ENCODE measurements at regions not wholly inside any gene's neighbourhood (a gene's known extent, or its start where the extent isn't known, plus 50 kb on each side); places are given as distances from the start of the nearest gene placed in this dataset.
A peak's percentile ranks its signal among the peaks of the same experiment; 100 is the strongest.

GRCh38 chr11:28726432-28726831, 618.2 kb downstream of the METTL15 start:
- no peak for DNase-seq

- no peak for DNase-seq
Measured at GRCh38 chr11:28715726-28716125, 607.5 kb downstream of the METTL15 start.

DNA sequence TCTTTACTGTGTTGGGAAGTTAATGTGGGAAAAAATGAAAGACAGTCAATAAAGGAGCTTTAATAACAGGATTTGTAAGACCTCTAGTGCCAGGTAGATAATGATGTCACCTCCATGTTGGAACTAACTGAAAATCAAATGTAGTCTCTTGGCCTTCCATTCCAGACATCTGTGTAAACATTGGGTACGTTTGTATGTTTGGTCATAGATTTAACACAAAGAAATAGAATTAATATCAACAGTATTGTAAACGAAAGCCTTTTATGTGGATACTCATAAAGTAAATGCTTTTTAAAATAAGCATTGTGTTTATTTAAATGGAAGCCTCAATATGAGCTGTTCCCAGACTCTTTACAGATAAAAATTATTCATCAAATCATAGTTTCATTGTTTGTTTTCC, 605.7 kb downstream of the METTL15 start:
- no peak for DNase-seq

DNA sequence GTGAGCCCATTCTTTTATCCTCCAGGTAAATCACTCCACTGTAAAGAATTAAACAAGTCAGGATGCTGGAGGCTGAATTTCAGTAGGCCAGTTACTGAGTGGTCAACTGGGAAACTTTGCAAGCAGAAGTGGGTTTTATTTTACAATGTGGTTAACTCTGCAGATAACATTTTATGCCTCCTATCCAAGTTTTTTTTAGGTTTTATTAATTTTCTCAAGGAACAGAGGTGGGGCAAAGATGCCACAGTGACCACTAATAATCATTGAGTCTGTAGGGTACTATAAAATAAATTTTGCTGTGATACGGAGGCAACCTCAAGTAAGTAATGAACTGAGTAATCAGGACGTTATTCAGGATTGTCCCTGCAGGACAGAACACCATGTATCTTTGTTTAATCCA, 599.9 kb downstream of the METTL15 start:
- DNase-seq, result no peak

DNA sequence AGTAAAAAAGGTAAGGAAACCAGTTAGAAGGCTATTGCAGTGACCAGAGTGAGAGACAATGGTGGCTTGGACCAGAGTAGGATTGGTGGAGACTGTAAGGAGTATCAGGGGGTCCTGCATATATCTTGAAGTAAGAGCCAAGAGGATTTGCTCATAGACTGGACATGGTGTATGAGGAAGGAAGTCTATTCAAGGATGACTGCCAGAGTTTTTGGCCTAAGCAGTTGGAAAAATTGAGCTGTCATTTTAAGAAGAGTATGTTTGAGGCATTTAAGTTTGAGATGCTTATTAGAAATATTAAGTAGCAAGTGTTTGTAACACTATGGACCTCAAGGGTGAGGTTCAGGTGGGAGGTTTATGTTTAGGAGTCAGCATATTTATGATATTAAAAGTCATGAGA, 596.6 kb downstream of the METTL15 start:
- no peak for DNase-seq

- DNase-seq, result no peak
Measured at GRCh38 chr11:28703371-28703770, 595.2 kb downstream of the METTL15 start.

GRCh38 chr11:28702871-28703270, 594.7 kb downstream of the METTL15 start:
- no peak for DNase-seq

- DNase-seq, result no peak
Measured at GRCh38 chr11:28702450-28702790, 594.2 kb downstream of the METTL15 start.

- no peak for DNase-seq
Measured at GRCh38 chr11:28701760-28702449, 593.7 kb downstream of the METTL15 start.

- no peak for DNase-seq
Measured at GRCh38 chr11:28699701-28700100, 591.5 kb downstream of the METTL15 start.

- peak; percentile 75 for DNase-seq
Measured at GRCh38 chr11:28697920-28698827, 590.0 kb downstream of the METTL15 start.

- DNase-seq, result no peak
Measured at GRCh38 chr11:28696591-28696990, 588.4 kb downstream of the METTL15 start.

DNA sequence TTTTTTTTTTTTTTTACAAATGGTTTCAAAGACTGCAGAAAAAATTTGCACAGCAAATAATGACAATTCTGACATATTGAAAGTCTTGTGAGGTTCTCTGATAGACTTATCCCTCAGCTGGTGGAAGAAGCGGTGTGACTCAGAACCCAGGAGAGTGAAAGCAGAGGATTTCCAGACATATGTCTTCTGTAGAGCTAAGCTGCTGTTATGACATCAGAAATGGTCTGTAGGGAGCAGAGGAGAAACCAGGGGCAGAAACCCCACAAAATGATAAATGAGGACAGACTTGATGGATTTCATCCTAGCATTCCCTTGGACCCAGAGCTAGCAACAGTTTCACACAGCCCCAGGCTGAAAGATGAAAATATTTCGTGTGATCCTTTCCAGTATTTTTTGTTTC, 582.6 kb downstream of the METTL15 start:
- no peak for DNase-seq

DNA sequence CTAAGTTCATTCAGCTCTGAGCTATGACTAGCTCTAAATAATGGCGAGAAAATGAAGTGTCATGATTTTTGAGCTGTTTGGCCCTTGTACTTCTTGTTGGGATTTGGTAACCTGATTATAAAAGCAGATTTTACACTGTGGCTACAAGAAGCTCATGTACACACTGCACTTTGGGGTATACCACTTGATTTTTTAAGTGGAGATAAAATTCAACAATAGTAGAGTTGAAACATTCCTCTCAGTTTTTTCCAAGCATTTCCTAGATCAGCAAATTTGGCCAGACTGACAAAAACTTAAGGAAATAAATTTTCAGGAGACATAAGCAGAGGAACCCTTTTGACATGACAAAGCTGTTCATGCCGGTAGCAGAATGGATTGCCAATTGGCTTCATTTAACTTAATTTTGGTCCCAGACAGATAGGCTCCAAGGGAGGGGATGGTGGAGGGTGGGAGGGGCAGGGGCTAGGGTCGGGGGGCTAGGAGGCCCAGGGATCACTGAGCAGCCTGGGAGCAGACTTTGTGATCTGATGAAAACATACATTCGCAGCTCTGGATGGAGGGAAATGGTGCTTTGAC, 575.9 kb downstream of the METTL15 start:
- DNase-seq, result no peak

- DNase-seq, result no peak
Measured at GRCh38 chr11:28679795-28680468, 571.7 kb downstream of the METTL15 start.

- DNase-seq, result no peak
Measured at GRCh38 chr11:28677721-28678120, 569.5 kb downstream of the METTL15 start.

DNA sequence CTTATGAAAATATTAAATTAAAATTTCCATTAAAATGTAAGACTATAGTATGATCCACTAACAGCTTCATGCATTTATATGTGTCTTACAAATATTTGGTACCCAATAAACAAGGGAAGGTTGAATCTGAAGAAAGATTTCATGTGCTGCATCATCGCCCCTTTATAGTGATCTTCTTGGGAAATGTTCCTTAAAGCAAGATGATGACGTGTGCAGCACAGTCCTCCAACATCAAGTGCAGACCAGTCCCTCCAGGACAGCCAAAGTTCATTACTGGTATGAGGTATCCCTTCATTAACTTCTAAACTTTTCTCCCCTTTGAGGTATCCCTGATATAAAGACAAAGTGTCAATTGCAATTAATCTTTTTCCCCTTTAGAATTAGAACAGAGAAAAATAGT, 567.0 kb downstream of the METTL15 start:
- no peak for DNase-seq

- DNase-seq, result peak; percentile 74
Measured at GRCh38 chr11:28674433-28675103, 566.4 kb downstream of the METTL15 start.

GRCh38 chr11:28673691-28674432, 565.7 kb downstream of the METTL15 start:
- no peak for DNase-seq

DNA sequence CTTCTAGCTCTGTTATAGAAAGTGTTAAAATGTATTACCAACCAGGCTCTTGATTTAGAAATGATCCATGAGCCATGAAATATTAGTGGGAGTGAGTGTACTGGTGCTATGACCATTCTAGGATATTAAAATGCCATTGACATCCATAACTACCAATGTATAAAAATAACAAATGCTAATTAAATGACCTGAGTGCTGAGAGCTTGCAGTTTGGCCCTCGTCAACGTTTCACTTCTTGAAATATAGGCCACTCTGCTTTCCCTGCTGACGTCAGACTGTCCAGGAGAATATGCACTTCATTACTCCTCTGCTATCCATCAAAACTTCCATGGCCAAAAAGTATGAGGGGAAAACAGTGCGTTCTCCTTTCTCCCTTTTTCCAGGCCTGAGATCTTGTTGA, 563.1 kb downstream of the METTL15 start:
- DNase-seq, result no peak

GRCh38 chr11:28666632-28667031, 558.4 kb downstream of the METTL15 start:
- DNase-seq, result no peak

DNA sequence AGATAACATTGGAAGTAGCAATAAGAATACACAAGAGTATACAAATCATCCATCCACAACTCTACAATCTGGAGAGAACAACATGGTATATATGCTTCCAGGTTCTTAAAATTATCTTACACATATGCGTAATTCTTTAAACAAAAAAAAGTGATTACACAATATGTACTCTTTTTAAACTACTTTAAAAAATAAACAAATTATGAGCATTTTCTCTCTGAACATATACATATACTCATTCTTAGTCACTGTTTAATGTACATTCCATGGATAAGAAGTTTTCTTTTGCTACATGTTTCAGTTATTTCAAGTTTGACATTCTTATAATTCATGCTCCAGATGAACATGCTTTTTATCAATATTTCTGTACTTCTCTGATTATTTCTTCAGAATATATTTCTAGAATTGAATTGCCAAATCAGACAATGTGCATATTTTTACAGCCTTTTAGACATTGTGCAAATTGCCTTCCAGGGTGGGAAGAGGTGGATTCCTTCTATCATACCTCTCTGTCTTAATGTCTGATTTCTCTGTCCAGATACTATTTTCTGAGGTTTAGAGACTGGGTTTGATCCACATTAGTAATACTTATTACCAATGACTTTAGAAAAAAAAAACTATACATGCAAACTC, 551.6 kb downstream of the METTL15 start:
- DNase-seq, result no peak
